LNCAP (cell line): ENCODE measurements at regions not wholly inside any gene's neighbourhood (a gene's known extent, or its start where the extent isn't known, plus 50 kb on each side); places are given as distances from the start of the nearest gene placed in this dataset.

ENCODE experiments used
- TF ChIP-seq, protein P1 (sequence below): fragments of 450-650 bp; IDR thresholded peaks from 2 replicates; pipeline ENCODE4 v1.5.1; 2017; ENCODE audit warnings: mild to moderate bottlenecking

DNA sequence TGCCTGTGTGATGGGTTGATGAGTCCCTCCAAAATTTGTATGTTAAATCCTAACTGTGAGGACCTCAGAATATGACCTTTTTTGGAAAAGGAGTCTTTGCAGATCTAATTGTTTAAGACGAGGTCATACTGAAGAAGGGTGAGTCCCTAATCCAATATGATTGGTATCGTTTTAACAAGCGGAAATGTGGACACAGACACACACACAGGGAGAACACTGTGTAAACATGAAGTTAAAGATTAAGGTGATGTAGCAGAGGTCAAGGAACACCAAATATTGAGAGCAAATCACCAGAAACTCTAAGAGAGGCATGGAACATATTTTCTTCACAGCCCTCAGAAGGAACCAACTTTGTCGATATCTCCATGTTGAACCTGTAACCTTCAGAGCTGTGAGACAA, 1106.7 kb downstream of the SLC6A15 start:
- TF ChIP-seq, protein P1, sequence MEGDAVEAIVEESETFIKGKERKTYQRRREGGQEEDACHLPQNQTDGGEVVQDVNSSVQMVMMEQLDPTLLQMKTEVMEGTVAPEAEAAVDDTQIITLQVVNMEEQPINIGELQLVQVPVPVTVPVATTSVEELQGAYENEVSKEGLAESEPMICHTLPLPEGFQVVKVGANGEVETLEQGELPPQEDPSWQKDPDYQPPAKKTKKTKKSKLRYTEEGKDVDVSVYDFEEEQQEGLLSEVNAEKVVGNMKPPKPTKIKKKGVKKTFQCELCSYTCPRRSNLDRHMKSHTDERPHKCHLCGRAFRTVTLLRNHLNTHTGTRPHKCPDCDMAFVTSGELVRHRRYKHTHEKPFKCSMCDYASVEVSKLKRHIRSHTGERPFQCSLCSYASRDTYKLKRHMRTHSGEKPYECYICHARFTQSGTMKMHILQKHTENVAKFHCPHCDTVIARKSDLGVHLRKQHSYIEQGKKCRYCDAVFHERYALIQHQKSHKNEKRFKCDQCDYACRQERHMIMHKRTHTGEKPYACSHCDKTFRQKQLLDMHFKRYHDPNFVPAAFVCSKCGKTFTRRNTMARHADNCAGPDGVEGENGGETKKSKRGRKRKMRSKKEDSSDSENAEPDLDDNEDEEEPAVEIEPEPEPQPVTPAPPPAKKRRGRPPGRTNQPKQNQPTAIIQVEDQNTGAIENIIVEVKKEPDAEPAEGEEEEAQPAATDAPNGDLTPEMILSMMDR, result no peak

DNA sequence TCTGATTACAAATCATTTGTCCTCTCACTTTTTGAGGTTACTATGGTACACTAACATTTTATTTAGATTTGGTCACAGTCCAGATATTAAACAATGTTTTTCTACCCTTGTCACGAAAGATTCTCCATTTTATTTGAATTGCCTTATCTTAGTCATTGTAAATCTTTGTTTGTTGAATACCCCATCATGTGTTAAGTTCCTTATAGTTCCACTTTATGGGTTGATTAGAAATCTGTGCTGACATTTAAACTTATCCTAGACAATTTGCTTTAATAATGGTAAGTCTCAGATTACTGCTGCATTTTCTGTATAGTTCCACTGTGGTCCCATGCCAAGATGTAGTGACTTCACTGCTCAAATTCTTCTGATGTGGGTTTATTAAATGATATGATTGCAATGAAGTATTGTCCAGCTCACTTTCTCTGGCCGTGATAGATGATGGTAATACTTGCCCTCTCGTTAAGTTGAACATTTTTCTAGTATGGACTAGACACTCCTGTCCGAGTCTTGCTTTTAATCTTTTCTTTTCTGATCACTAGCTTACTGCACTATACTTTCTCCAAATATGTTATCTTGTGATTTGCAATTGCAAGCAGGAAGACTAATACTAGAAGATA, 1107.3 kb downstream of the SLC6A15 start:
- TF ChIP-seq, protein P1, result no peak

DNA sequence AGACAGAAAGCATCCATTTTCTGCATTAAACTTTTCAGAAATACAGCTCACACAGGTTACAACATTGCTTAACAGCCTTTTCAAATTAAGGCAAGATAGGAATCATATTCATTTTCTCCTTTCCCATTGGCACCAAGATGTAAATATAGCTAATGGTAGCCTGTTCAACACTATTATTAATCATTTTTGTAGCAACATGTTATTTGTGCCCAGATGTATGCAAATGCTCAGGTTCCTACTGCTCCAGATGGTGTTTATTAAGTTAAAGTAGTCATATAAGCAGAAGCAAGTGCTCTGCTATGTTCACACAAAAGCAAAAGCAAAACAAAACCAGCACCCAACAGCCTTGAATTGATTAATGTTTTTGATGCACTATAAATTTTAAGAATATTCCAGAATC, 1110.6 kb downstream of the SLC6A15 start:
- TF ChIP-seq, protein P1, result no peak

DNA sequence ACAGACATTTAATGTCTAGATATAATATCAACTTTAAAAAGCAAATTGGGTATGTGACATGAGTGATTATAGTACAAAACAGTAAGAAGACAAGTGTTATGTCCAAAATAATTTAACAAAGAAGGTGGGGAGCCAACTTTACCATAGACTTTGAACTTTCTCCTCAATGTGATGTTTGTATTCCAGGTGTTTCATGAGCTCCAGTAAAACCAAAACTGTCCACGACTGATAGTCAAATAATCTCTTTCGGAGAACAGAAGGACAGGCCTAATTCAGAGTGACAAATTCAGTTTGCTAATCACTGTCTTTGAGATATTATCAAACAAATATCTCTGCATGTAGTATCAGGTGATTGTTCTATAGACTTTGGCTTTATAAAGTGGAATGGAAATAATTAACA, 1112.6 kb downstream of the SLC6A15 start:
- TF ChIP-seq, protein P1, result no peak

DNA sequence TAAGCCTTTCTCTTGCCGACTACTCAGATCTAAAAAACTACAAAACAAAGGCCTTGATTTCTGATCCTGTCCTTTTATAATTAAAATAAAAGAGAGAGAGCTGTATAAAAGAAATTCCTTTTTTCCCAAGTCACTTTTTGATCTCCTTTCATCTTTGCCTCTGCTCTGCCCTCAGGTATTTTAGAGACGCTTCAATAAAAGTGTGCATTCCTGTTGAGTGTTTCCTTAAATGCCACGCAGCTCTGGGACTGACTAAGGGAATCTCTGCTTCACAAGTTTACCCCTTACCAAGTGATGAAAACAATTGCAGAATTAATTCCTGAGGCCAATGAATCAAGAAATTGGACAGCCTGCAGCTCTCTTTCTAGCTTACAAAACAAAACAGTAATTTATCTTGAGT, 1109.8 kb downstream of the TMTC2 start:
- TF ChIP-seq, protein P1, result no peak

DNA sequence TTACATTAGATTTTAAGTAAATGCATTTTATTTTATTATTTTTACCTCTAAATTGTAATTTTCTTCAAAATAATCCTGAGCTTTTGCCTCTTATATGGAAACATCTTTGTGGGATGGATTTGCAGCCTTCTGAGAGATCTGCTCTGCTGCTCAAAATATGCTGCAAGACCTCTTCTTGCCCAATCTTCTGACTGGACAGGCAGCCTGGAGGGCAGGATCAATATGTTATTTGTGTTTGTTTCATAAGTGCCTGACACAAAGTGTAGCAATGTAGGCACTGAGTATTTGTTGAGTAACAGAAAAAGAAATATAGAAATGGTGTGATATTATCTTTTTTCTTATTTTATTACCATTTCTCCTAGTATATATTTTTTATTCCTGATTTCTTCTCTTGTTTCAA, 1106.9 kb downstream of the TMTC2 start:
- TF ChIP-seq, protein P1, result no peak

DNA sequence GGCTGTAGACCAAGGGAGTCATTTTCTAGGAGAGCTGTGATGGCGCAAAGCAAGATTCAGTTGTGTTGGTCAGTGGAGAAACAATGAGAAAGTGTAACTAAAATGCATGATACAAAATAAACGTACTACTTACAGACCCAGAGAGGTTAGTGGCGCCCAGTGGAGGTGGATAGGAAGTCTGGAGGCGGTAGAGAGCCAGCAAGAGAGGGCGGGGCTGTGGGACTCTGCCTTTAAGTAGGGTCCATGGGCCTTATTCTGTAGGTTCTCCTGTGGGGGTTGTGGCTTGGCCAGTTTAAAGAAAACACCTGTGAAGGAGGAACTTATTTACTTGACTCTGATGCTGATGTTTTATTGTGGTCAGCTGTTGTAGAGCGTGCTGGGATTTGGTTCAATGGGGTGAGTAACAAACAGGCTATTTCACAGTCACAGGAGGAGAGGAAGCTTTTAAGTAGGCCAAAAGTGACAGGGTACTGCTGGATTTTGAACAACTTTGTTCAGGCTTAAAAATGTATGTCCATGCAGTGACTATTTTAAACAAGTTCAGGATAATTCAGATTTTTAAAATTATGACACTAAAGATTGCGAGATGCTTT, 1097.7 kb downstream of the TMTC2 start:
- TF ChIP-seq, protein P1, result no peak

DNA sequence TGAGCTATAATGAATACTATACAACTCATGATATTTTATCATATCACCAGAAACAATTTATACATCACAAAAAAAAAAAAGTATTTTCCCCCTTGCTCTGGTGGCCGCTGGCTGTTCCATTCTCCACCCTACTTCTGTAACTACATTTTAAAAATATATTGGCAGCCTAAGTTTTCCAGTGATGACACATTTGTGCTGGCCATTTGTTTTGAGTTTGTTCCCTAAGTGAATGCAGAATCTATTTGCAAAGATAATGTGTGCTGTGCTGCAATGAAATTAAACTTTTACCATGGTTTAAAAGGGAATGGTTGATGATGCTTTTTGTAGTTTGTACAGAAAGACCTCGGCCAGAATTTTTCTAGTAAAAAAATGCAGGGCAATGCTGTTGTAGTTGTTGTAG, 1092.8 kb downstream of the TMTC2 start:
- TF ChIP-seq, protein P1, result no peak
